Stomach smooth muscle (tissue), 2 donors: ENCODE measurements at regions not wholly inside any gene's neighbourhood (a gene's known extent, or its start where the extent isn't known, plus 50 kb on each side); places are given as distances from the start of the nearest gene placed in this dataset.
"Not testable (repeated sequence)": the region's sequence is repeated elsewhere in the genome, so short reads cannot be mapped to it uniquely, and the experiment has no call there.

Experiments
- H3K27ac ChIP-seq: one replicate; pipeline ENCODE4 v1.7.0; 2013; ENCODE audit warnings: mild to moderate bottlenecking, low read length, inconsistent platforms
- H3K27me3 ChIP-seq, 2 donors: one replicate each; pipeline ENCODE4 v1.7.0; 2013; ENCODE audit warnings: low read length in 2 of 2; ENCODE audit not compliant: insufficient read depth in 2 of 2, control insufficient read depth in 1 of 2
- H3K36me3 ChIP-seq, 2 donors: one replicate each; pipeline ENCODE4 v1.7.0; 2013; ENCODE audit warnings: low read length in 2 of 2; ENCODE audit not compliant: control insufficient read depth in 2 of 2, insufficient read depth in 2 of 2
- H3K4me1 ChIP-seq: one replicate; pipeline ENCODE4 v1.7.0; 2013; ENCODE audit warnings: low read length; ENCODE audit not compliant: control insufficient read depth, insufficient read depth
- H3K4me3 ChIP-seq, 2 donors: one replicate each; pipeline ENCODE4 v1.7.0; 2013; ENCODE audit warnings: low read length in 2 of 2
- H3K9ac ChIP-seq, 2 donors: one replicate each; pipeline ENCODE4 v1.7.0; 2013; ENCODE audit warnings: low read length in 2 of 2, mild to moderate bottlenecking in 1 of 2
- H3K9me3 ChIP-seq, 2 donors: one replicate each; pipeline ENCODE4 v1.7.0; 2013; ENCODE audit warnings: low read length in 2 of 2; ENCODE audit not compliant: control insufficient read depth in 2 of 2
- donor health status: healthy.
- donor health status: Pancreatic carcinoma.

- no peak overlapping the region for H3K4me3 ChIP-seq
- H3K9me3 ChIP-seq = no peaks in the 10 kb centered on the region
- no peak overlapping the region for H3K27ac ChIP-seq
- H3K27me3 ChIP-seq = no peaks in the 10 kb centered on the region
- H3K9ac ChIP-seq = no peak overlapping the region
- no peaks in the 10 kb centered on the region for H3K36me3 ChIP-seq
- H3K4me1 ChIP-seq = no peaks in the 10 kb centered on the region
Measured at GRCh38 chr12:46711756-46712155, 114.0 kb downstream of the SLC38A4 start.

GRCh38 chr12:46710125-46710743 lies 115.6 kb downstream of the SLC38A4 start:
- H3K27me3 ChIP-seq = no peaks in the 10 kb centered on the region
- no peaks in the 10 kb centered on the region for H3K9me3 ChIP-seq
- no peak overlapping the region for H3K4me3 ChIP-seq
- H3K4me1 ChIP-seq = no peaks in the 10 kb centered on the region
- H3K27ac ChIP-seq = no peak overlapping the region
- H3K36me3 ChIP-seq = no peaks in the 10 kb centered on the region
- H3K9ac ChIP-seq = no peak overlapping the region

DNA sequence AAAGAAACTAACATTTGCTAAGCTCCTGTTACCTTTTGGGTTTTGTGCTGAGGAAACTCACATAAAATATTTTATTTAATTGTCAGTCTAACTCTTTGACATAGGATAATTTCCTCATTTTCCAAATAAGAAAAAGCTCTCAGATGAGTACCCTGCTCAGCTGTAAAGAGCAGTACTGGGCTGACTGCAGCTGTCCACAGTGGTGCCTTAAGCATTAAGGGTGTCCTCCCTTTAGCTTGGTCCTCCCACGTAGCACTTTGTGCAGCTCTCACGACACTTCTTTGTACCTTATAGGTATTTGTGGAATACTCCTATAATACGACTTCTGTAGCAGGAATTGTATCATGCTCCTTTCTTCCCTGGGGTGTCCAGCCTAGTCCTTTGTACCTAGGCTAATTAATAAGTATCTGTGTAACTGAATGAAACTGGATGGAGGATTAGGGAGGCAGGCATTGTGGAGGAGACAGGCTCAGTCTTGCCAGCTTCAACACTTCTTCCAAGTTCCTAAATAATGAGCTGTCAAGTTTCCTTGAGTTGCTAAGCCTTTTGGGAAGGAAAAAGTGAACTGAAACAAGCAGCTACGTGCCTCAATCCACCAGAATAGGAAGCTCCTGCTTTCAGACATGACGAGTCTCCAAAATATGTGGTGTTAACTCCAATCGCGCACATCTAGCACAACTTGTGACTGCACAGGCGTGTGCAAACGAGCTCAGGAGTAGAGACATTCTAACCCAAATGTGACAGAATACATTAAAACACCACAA lies 123.0 kb downstream of the SLC38A4 start:
- H3K27ac ChIP-seq = no peak overlapping the region
- H3K4me3 ChIP-seq = no peak overlapping the region
- H3K9me3 ChIP-seq = peaks cover 3% of the 10 kb centered on the region in 2 donors
- no peaks in the 10 kb centered on the region for H3K4me1 ChIP-seq
- no peak overlapping the region for H3K9ac ChIP-seq
- no peaks in the 10 kb centered on the region for H3K36me3 ChIP-seq
- no peaks in the 10 kb centered on the region for H3K27me3 ChIP-seq

DNA sequence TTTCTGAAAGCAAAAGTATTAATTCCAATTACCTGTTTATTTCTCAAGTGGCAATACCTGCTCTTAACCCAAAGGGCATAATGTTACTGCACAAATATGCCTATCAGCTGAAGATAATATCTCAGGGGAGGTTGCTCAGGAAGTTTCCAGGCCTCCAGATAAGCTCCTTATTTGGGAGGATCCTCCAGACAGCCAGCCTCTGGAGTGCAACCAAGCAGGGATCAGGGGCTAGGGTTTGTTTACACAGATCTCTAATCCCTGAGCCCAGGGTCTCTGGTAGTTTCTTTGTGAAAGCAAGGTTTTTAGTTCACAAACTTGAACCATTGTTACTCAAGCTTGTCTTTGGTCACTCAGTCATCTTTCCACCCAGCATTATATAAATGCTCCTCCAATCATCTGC lies 124.4 kb downstream of the SLC38A4 start:
- Histone ChIP-seq H3K27me3 (no peaks in the 10 kb centered on the region), H3K9ac (no peak overlapping the region), H3K4me3 (no peak overlapping the region), H3K27ac (no peak overlapping the region), H3K9me3 (peaks cover 3 to 4% of the 10 kb centered on the region in 2 donors), H3K36me3 (no peaks in the 10 kb centered on the region), H3K4me1 (no peaks in the 10 kb centered on the region)

DNA sequence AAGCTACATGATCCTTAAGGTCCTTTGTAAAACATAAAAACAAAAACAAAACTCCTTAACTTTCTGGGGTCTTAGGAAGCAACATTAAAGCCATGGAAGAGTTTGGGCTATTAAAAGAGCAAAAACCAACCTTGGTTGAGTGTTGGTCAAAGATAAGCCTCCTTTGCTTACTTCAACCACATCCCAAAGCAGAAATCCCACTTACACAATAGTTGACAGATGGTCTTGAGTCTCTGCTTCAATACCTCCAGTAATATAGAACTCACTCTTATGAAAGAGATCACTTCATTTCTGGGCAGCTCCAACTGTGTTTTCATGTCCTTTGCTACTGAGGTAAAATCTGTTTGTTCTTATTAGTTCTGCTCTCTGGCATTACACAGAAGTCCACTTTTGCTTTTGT lies 125.8 kb downstream of the SLC38A4 start:
- Histone ChIP-seq H3K27me3 (no peaks in the 10 kb centered on the region), H3K9ac (no peak overlapping the region), H3K4me1 (no peaks in the 10 kb centered on the region), H3K36me3 (no peaks in the 10 kb centered on the region), H3K9me3 (peaks cover 3 to 4% of the 10 kb centered on the region in 2 donors), H3K4me3 (no peak overlapping the region), H3K27ac (no peak overlapping the region)

GRCh38 chr12:46698003-46698402 lies 127.8 kb downstream of the SLC38A4 start:
- H3K27me3 ChIP-seq = no peaks in the 10 kb centered on the region
- no peak overlapping the region for H3K4me3 ChIP-seq
- no peaks in the 10 kb centered on the region for H3K36me3 ChIP-seq
- H3K4me1 ChIP-seq = no peaks in the 10 kb centered on the region
- peaks cover 3 to 4% of the 10 kb centered on the region in 2 donors for H3K9me3 ChIP-seq
- no peak overlapping the region for H3K9ac ChIP-seq
- no peak overlapping the region for H3K27ac ChIP-seq

DNA sequence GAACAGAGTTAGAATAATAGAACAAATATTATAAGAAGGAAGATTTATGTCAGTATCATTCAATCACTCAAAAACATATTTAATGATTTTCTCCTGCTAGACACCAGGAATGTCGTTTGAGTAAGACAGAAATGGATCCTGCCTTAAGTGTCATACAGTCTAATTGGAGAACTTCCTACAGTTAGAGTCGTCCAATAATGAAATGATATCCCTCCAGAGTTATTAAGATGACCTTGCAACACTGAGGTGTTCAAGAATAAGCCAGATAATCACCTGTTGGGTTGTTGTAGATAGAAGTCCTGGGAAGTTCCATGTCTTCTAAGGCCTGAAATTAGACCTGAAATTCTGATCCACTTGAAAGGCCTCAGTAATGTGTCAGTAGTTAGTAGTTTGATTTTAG lies 132.3 kb downstream of the SLC38A4 start:
- H3K27ac ChIP-seq = no peak overlapping the region
- no peak overlapping the region for H3K9ac ChIP-seq
- peaks cover 3 to 4% of the 10 kb centered on the region in 2 donors for H3K9me3 ChIP-seq
- H3K36me3 ChIP-seq = no peaks in the 10 kb centered on the region
- H3K27me3 ChIP-seq = no peaks in the 10 kb centered on the region
- H3K4me1 ChIP-seq = no peaks in the 10 kb centered on the region
- no peak overlapping the region for H3K4me3 ChIP-seq

- Histone ChIP-seq H3K9me3 (peaks cover 2 to 4% of the 10 kb centered on the region in 2 donors), H3K27ac (no peak overlapping the region), H3K4me3 (no peak overlapping the region), H3K9ac (no peak overlapping the region), H3K4me1 (no peaks in the 10 kb centered on the region), H3K36me3 (no peaks in the 10 kb centered on the region), H3K27me3 (no peaks in the 10 kb centered on the region)
Measured at GRCh38 chr12:46693034-46693433, 132.8 kb downstream of the SLC38A4 start.

DNA sequence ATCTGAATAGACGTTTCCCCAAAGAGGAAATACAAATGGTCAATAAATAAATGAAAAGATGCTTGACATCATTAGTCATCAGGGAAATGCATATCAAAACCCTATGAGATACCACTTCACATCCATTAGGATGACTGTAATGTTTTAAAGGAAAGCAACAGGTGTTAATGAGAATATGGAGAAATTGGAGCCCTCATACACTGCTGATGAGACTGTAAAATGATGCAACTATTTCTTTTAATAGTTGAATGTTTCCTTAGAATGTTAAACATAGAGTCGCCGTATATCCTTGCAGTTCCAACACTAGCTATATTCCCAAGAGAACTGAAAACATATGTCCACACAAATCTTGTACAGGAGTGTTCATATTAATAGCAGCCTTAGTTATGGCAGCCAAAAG lies 133.2 kb downstream of the SLC38A4 start:
- no peak overlapping the region for H3K9ac ChIP-seq
- no peaks in the 10 kb centered on the region for H3K36me3 ChIP-seq
- no peaks in the 10 kb centered on the region for H3K27me3 ChIP-seq
- no peak overlapping the region for H3K4me3 ChIP-seq
- H3K9me3 ChIP-seq = no peaks in the 10 kb centered on the region
- no peak overlapping the region for H3K27ac ChIP-seq
- no peaks in the 10 kb centered on the region for H3K4me1 ChIP-seq

DNA sequence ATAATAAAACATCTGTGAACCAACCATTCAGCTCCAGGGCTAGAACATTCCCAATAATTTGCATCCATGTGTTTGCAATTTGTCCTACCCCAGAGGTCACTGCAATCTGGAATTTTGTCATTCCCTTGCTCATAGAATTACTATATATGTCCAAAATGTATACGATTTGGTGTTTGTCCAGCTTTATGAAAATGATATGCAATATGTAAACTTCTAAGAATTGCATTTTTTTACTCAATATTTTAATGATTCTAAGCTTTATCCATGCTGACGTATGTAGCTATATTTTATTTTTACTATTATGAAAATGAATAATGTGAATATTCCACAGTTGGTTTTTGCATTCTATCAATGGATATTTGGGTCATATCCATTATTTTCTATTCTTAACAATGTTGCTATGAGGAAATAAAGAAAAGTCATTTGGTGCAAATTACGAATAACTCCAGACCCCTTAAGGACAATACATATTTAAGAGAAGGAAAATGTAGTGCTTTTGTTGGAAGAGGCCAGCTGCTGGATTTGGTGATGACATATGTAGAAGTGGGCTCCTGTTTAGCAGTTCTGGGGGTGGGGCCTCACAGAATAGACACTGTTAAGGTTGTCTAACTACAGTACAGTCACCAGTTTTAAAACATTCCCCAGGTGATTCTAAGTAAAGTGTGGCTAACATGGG lies 139.4 kb downstream of the SLC38A4 start:
- Histone ChIP-seq H3K27me3 (peaks cover 0 to 2% of the 10 kb centered on the region in 2 donors), H3K36me3 (no peaks in the 10 kb centered on the region), H3K9me3 (peaks cover 0 to 3% of the 10 kb centered on the region in 2 donors)

DNA sequence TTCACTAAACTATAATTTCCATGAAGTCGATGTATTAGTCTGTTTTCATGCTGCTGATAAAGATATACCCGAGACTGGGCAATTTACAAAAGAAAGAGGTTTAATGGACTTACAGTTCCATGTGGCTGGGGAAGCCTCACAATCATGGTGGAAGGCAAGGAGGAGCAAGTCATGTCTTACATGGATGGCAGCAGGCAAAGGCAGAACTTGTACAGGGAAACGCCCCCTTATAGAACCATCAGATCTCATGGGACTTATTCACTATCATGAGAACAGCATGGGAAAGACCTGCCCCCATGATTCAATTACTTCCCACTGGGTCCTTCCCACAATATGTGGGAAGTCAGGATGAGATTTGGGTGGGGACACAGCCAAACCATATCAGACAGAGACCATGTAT lies 141.6 kb downstream of the SLC38A4 start:
- H3K9me3 ChIP-seq, H3K27me3 ChIP-seq, H3K4me3 ChIP-seq, H3K36me3 ChIP-seq, H3K4me1 ChIP-seq, H3K27ac ChIP-seq, H3K9ac ChIP-seq: not testable (repeated sequence)

More for the DNA sequence above, 139.4 kb downstream of the SLC38A4 start:
- H3K4me1 ChIP-seq = no peaks in the 10 kb centered on the region
- no peak overlapping the region for H3K27ac ChIP-seq
- H3K4me3 ChIP-seq = no peak overlapping the region
- no peak overlapping the region for H3K9ac ChIP-seq
